Liver (tissue), 8 donors: ENCODE measurements at regions not wholly inside any gene's neighbourhood (a gene's known extent, or its start where the extent isn't known, plus 50 kb on each side); places are given as distances from the start of the nearest gene placed in this dataset.

Experiments used
- DNase-seq: peaks from one replicate; pipeline ENCODE4 v3.0.0-alpha.2; 2017; ENCODE audit warnings: low spot score
- H3K27ac ChIP-seq, 2 donors: one replicate each; pipeline ENCODE4 v1.7.0; 2013; ENCODE audit warnings: inconsistent platforms in 2 of 2, low read length in 2 of 2, control low read depth in 1 of 2, low read depth in 1 of 2, mild to moderate bottlenecking in 1 of 2
- H3K27me3 ChIP-seq, 4 donors: one replicate each; pipeline versions ENCODE4 v1.6.1 to v1.7.0; 2013; ENCODE audit warnings: low read length in 3 of 4, inconsistent platforms in 1 of 4, mild to moderate bottlenecking in 1 of 4, moderate library complexity in 1 of 4; ENCODE audit not compliant: control insufficient read depth in 4 of 4, insufficient read depth in 4 of 4
- H3K36me3 ChIP-seq, 4 donors: one replicate each; pipeline versions ENCODE4 v1.6.1 to v1.7.0; 2013; ENCODE audit warnings: low read length in 3 of 4, mild to moderate bottlenecking in 3 of 4, low read depth in 1 of 4, moderate library complexity in 1 of 4; ENCODE audit not compliant: control insufficient read depth in 4 of 4, insufficient read depth in 3 of 4
- H3K4me1 ChIP-seq, 4 donors: one replicate each; pipeline versions ENCODE4 v1.6.1 to v1.7.0; 2013; ENCODE audit warnings: low read length in 3 of 4, mild to moderate bottlenecking in 3 of 4, moderate library complexity in 1 of 4; ENCODE audit not compliant: control insufficient read depth in 4 of 4, insufficient read depth in 4 of 4
- H3K4me3 ChIP-seq, 3 donors: one replicate each; pipeline versions ENCODE4 v1.6.1 to v1.7.0; 2013; ENCODE audit warnings: low read length in 3 of 3, control low read depth in 1 of 3, low read depth in 1 of 3, mild to moderate bottlenecking in 1 of 3
- H3K9ac ChIP-seq, 2 donors: one replicate each; pipeline ENCODE4 v1.7.0; 2013; ENCODE audit warnings: low read length in 2 of 2, mild to moderate bottlenecking in 2 of 2, moderate library complexity in 2 of 2, control low read depth in 1 of 2, low read depth in 1 of 2
- H3K9me3 ChIP-seq, 4 donors: one replicate each; pipeline versions ENCODE4 v1.6.1 to v1.7.0; 2013; ENCODE audit warnings: low read length in 3 of 4; ENCODE audit not compliant: control insufficient read depth in 4 of 4
- ATF3 ChIP-seq: IDR thresholded peaks from 2 replicates; pipeline ENCODE4 v1.6.1; 2016; ENCODE audit warnings: antibody characterized with exemption
- CTCF ChIP-seq: fragments of 150-350 bp; IDR thresholded peaks from 2 replicates; pipeline ENCODE4 v1.5.1; 2017; ENCODE audit warnings: improper control_type of control experiment, low read depth, low read length; ENCODE audit not compliant: missing input control
- EGR1 ChIP-seq, 2 donors: IDR thresholded peaks; 2 replicates each; pipeline ENCODE4 v1.6.1; 2016 to 2018; ENCODE audit warnings: antibody characterized with exemption in 2 of 2, low read depth in 2 of 2
- GABPA ChIP-seq, 2 donors: IDR thresholded peaks in 1 of 2; conservative IDR thresholded peaks in 1 of 2; 2 replicates each; pipeline ENCODE4 v1.6.1; 2016; ENCODE audit warnings: antibody characterized with exemption in 2 of 2, mild to moderate bottlenecking in 1 of 2, moderate library complexity in 1 of 2
- HNF4A ChIP-seq, 2 donors: conservative IDR thresholded peaks; 2 replicates each; pipeline ENCODE4 v1.6.1; 2016; ENCODE audit warnings: antibody characterized with exemption in 2 of 2, mild to moderate bottlenecking in 2 of 2
- JUND ChIP-seq, 2 donors: IDR thresholded peaks; 2 replicates each; pipeline ENCODE4 v1.6.1; 2016; ENCODE audit warnings: antibody characterized with exemption in 2 of 2
- MAX ChIP-seq: IDR thresholded peaks from 2 replicates; pipeline ENCODE4 v1.6.1; 2016; ENCODE audit warnings: antibody characterized with exemption
- NR2F2 ChIP-seq: IDR thresholded peaks from 2 replicates; pipeline ENCODE4 v1.6.1; 2016; ENCODE audit warnings: antibody characterized with exemption
- RAD21 ChIP-seq, 2 donors: IDR thresholded peaks; 2 replicates each; pipeline ENCODE4 v1.6.1; 2016; ENCODE audit warnings: antibody characterized with exemption in 2 of 2, mild to moderate bottlenecking in 2 of 2
- REST ChIP-seq: IDR thresholded peaks from 2 replicates; pipeline ENCODE4 v1.6.1; 2016; ENCODE audit warnings: antibody characterized with exemption, mild to moderate bottlenecking
- RXRA ChIP-seq, 2 donors: IDR thresholded peaks; 2 replicates each; pipeline ENCODE4 v1.6.1; 2017 to 2018; ENCODE audit warnings: antibody characterized with exemption in 2 of 2, mild to moderate bottlenecking in 1 of 2
- SP1 ChIP-seq: IDR thresholded peaks from 2 replicates; pipeline ENCODE4 v1.6.1; 2018; ENCODE audit warnings: antibody characterized with exemption, mild to moderate bottlenecking
- TAF1 ChIP-seq: conservative IDR thresholded peaks from 2 replicates; pipeline ENCODE4 v1.6.1; 2016; ENCODE audit warnings: antibody characterized with exemption, mild to moderate bottlenecking
- YY1 ChIP-seq: IDR thresholded peaks from 2 replicates; pipeline ENCODE4 v1.6.1; 2016; ENCODE audit warnings: antibody characterized with exemption, mild to moderate bottlenecking
- ZBTB33 ChIP-seq: IDR thresholded peaks from 2 replicates; pipeline ENCODE4 v1.6.1; 2016; ENCODE audit warnings: antibody characterized with exemption
- WGBS: extraction: QIAGEN DNeasy Blood & Tissue Kit; methylation state at CpG from one replicate; pipeline ENCODE4 v1.1.7; 2013; 5-methylcytosine and 5-hydroxymethylcytosine counted together
- donor health status: healthy.
- donor health status: healthy.
- donor health status: healthy.
- donor health status: healthy.
- donor health status: healthy.

GRCh38 chr1:56204206-56204605 is 375.2 kb downstream of the PLPP3 start:
- no peak for DNase-seq
- 91% methylated on average over 1 of the region's 1 CpG for WGBS
- Histone ChIP-seq H3K9ac (no peak overlapping the region), H3K9me3 (peaks cover 0 to 6% (median 4%) of the 10 kb centered on the region in 4 donors), H3K4me1 (no peaks in the 10 kb centered on the region), H3K36me3 (no peaks in the 10 kb centered on the region), H3K4me3 (no peak overlapping the region), H3K27ac (no peak overlapping the region), H3K27me3 (no peaks in the 10 kb centered on the region)
- no peak for TF ChIP-seq GABPA (IDR thresholded peaks at IDR 0.05 in 1 of 2, conservative IDR thresholded peaks at IDR 0.05 in 1 of 2)

- Histone ChIP-seq H3K27me3 (no peaks in the 10 kb centered on the region), H3K9ac (no peak overlapping the region), H3K4me1 (no peaks in the 10 kb centered on the region), H3K36me3 (no peaks in the 10 kb centered on the region), H3K4me3 (no peak overlapping the region), H3K27ac (no peak overlapping the region), H3K9me3 (peaks cover 0 to 6% (median 4%) of the 10 kb centered on the region in 4 donors)
- TF ChIP-seq GABPA (IDR thresholded peaks at IDR 0.05 in 1 of 2, conservative IDR thresholded peaks at IDR 0.05 in 1 of 2) = no peak
- TF ChIP-seq TAF1 = no peak
- TF ChIP-seq JUND (IDR thresholded peaks at IDR 0.05) = no peak
- no peak for TF ChIP-seq NR2F2
- TF ChIP-seq HNF4A (conservative IDR thresholded peaks at IDR 0.05) = no peak
- no peak for TF ChIP-seq RXRA (IDR thresholded peaks at IDR 0.05)
- no peak for TF ChIP-seq MAX
- no peak for TF ChIP-seq RAD21 (IDR thresholded peaks at IDR 0.05)
- no peak for TF ChIP-seq SP1
- WGBS = 87% methylated on average over 5 of the region's 5 CpGs
- no peak for DNase-seq
These were observed 376.4 kb downstream of the PLPP3 start for GRCh38 chr1:56202796-56203492.

GRCh38 chr1:56202186-56202585 is 377.2 kb downstream of the PLPP3 start:
- H3K4me3 ChIP-seq = no peak overlapping the region
- peaks cover 0 to 6% (median 0%) of the 10 kb centered on the region in 4 donors for H3K9me3 ChIP-seq
- H3K9ac ChIP-seq = no peak overlapping the region
- TF ChIP-seq YY1 (no peak), ZBTB33 (no peak), SP1 (no peak), EGR1 (IDR thresholded peaks at IDR 0.05; ENCODE audit: low read depth in 2 of 2) (no peak), REST (no peak), ATF3 (no peak), GABPA (IDR thresholded peaks at IDR 0.05 in 1 of 2, conservative IDR thresholded peaks at IDR 0.05 in 1 of 2) (no peak), CTCF (no peak), RAD21 (IDR thresholded peaks at IDR 0.05) (no peak)
- H3K36me3 ChIP-seq = no peaks in the 10 kb centered on the region
- H3K27ac ChIP-seq = no peak overlapping the region
- H3K4me1 ChIP-seq = no peaks in the 10 kb centered on the region
- H3K27me3 ChIP-seq = no peaks in the 10 kb centered on the region
- 95% methylated on average over 2 of the region's 2 CpGs for WGBS
- DNase-seq = no peak
